GM21723 (cell line): ENCODE measurements at regions not wholly inside any gene's neighbourhood (a gene's known extent, or its start where the extent isn't known, plus 50 kb on each side); places are given as distances from the start of the nearest gene placed in this dataset.
"Not testable (repeated sequence)": the region's sequence is repeated elsewhere in the genome, so short reads cannot be mapped to it uniquely, and the experiment has no call there.

Source experiments
- ATAC-seq: cut with Tn5 transposase; IDR thresholded peaks from one replicate; pipeline ENCODE4 v1.9.1; 2021; ENCODE audit warnings: mild to moderate bottlenecking, moderate library complexity; ENCODE audit not compliant: unreplicated experiment

DNA sequence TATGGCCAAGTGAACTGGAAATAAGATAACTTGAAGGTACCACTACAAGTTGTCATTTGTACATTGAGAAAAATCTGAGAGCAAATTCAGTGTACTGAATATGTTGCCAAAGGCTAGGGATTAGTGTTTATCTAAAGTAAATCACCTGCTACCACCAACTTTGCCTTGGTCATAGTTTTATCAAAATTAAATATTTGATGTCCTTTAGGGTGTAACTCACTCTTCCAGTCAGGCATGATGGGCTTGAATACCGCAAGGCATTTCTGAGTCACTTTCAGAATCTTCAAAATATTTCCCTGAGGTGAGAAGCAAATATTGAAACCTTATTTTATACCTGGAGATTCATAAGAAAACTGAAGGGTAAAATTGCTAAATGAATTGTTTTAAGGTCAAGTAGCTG is 1338.6 kb upstream of the ACO1 start:
- no peak for ATAC-seq

- not testable (repeated sequence) for ATAC-seq
Measured at GRCh38 chr9:31061592-31061991, 1322.9 kb upstream of the ACO1 start.

DNA sequence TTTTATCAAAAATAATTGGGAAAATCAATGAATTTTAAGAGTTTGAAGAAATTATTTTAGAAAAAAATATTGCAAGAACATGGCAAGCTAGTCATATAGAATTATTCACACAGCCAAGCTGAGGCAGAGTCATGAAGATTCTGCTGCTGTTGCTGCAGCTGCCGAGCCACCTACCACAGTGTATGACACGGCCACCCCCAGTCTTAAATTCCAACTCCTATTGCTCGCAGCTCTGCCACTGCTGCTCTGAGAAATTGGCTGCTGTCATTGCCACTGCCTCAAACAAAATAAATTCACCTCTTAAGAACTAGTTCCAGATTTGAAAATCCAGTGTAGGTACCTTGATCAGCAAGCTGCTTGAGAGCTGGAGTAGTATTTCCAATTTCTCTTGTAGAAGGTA is 1318.8 kb upstream of the ACO1 start:
- ATAC-seq, result no peak

GRCh38 chr9:31067418-31067817 is 1317.0 kb upstream of the ACO1 start:
- ATAC-seq, result no peak

- ATAC-seq, result no peak
Measured at GRCh38 chr9:31071606-31072286, 1312.7 kb upstream of the ACO1 start.

GRCh38 chr9:31078175-31078574 is 1306.3 kb upstream of the ACO1 start:
- ATAC-seq, result no peak

GRCh38 chr9:31084350-31084749 is 1300.1 kb upstream of the ACO1 start:
- ATAC-seq, result no peak

DNA sequence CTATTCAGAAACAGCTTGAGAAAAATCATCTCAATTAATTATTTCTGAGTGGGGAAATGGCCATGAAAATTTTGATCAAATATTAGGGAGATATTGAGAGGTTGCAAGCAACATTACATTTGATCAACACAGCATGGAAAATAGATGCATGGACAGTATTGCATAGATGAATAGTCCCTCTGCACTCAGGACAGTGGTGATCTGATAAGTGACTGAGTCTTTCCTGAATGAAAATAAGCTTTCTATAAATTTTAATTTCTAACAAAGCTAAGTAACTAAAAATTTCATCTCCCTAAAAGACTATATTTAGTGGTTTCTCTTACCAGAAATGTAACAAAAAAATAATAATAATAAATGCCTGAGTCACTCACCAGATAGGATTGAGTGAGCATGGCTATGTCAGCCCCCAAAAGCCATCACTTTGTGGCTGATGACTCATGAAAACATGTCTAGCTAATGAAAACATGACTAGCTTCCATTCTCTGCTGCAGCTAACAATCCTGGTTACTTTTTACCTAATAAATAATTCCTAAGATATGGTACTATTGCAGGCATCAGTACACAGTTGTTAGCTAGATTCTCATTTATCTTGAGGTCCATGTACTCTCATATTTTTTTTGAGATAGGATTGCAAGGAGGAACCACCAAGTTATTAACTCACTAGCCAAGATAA is 1294.8 kb upstream of the ACO1 start:
- no peak for ATAC-seq

GRCh38 chr9:31100311-31100710 is 1284.1 kb upstream of the ACO1 start:
- ATAC-seq, result no peak

DNA sequence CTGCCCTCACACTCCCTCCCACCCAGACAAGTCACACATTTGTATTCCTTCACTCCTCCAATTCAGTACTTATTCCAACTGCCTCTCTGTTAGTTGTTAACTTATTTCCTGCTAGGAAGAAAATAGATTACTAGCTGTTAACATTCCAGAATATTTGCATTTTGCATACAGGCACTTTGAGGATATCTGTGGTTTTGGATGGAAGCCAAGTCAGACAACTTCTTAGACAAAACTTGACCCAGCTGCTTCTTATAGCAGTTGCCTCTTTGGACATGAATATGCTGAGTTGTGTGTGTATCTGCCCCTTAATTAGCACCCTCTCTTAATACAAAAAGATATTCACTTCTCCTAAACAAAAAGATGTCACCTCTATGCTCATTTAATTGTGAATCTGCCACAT is 1280.6 kb upstream of the ACO1 start:
- ATAC-seq, result no peak

DNA sequence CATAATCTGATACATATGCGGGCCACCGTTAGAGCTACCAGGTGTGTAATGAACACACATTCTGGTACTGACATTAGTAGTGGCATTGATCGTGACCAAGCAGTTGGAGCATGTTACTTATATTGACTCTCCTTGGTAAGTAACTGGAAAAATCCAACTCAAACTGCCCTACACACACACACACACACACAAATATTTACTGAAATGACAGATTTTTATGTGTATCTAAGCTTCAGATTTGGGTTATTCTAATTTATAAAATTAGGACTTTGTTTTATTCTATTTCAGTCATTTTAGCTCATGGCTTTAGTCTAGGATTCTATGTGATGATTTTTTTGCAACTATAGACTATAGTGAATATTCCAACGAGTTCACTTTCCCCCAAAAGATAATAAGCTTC is 1280.2 kb upstream of the ACO1 start:
- no peak for ATAC-seq

GRCh38 chr9:31112491-31112890 is 1272.0 kb upstream of the ACO1 start:
- no peak for ATAC-seq

- no peak for ATAC-seq
Measured at GRCh38 chr9:31114346-31114745, 1270.1 kb upstream of the ACO1 start.

- peak; percentile 96 for ATAC-seq
Measured at GRCh38 chr9:31119890-31120454, 1264.5 kb upstream of the ACO1 start.

DNA sequence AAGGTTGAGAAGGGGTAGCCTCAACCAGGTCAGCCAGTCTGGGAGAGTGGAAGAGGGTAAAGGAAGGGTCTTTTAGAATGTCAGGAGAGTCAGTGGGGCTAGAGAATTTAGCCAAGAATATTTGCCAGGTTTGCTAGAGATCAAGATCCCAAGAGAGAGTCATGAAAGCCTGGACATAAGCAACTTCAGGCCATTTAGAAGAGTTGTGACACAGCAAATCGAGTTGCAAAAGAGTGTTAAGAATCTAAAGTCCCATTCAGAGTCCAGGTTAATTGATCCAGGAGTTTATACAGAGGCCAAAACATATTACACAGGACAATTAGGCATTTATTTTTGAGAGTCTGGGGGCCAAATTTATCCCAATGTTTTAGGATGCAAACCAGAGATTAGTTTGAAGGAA is 1260.1 kb upstream of the ACO1 start:
- ATAC-seq, result no peak

GRCh38 chr9:31135567-31135966 is 1248.9 kb upstream of the ACO1 start:
- no peak for ATAC-seq

DNA sequence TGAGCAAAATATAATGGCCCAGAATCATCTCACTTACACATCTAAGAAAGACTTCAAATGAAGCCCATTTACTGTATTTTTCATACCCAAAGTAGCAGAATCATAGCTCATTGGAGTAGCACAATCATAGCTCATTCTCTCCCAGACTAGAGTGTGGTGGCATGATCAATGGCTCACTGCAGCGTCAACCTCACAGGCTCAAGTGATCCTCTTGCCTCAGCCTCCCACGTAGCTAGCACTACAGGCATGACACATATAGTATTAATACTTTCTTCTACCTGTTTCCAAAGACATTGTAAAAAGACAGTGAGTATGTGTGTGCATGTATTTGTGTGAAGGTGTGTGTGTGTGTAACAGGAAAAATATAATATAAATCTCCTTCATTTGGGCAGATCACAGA is 1247.9 kb upstream of the ACO1 start:
- ATAC-seq, result no peak

- ATAC-seq, result no peak
Measured at GRCh38 chr9:31137176-31138160, 1247.0 kb upstream of the ACO1 start.

DNA sequence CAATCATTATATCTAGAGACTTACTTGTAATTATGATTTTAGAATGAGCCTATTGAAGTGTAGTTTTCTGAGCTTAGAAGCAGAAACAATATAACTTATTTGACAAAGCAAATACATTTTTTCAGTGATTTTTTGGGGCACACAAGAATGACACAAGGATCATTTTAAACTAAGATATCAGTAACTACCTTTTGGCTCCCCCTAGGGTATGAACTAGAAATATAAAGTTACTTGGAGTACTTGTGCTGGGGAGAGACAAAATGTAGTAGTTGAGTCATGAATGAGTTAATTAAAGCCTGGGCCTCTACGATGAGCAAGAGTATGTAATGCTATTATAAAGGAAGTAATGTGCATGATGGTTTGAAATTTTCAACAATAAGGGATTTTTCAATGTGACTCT is 1244.1 kb upstream of the ACO1 start:
- peak; percentile 63 for ATAC-seq

GRCh38 chr9:31142456-31142855 is 1242.0 kb upstream of the ACO1 start:
- no peak for ATAC-seq

DNA sequence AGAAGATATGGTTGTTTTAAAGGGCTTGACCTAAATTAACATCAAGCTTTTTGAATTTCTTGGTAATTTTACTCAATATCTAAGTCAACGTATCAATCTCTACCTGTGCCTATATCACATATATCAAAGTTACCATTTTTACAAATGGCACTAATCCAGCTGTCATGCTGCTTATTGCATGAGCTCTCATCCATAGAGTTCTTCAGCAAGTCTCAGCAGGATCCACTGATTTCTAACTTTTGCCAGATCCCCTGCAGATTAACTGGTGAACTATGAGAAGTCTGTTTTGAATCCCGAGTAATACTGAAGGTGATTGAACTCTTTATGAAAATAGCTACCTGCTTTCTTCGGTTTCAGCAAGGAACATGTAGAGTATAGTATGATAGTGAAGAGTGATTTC is 1239.8 kb upstream of the ACO1 start:
- ATAC-seq, result no peak
